ENCODE measurements at regions not wholly inside any gene's neighbourhood (a gene's known extent, or its start where the extent isn't known, plus 50 kb on each side); places are given as distances from the start of the nearest gene placed in this dataset.

GRCh38 chr13:91233291-91233690 lies 114.2 kb upstream of the MIR17HG start:
- ChIA-PET CTCF (interaction anchor here (1.5 kb wide), 1 partner anchor 15 kb away, joined by 3 read pairs; no protein-coding TSS in a partner anchor), POLR2A (no interaction called here)
- H3K4me3 Mint-ChIP-seq: no peak overlapping the region

GRCh38 chr13:91236182-91236581 lies 111.3 kb upstream of the MIR17HG start:
- no peak for ATAC-seq
- Mint-ChIP-seq H3K9me3 (no peaks in the 10 kb centered on the region), H3K27ac (no peak overlapping the region), H3K4me1 (peaks cover 4% of the 10 kb centered on the region; the same call in 1 of the 2 replicates), H3K4me3 (no peak overlapping the region), H3K36me3 (no peaks in the 10 kb centered on the region), H3K27me3 (ENCODE audit: low read depth) (no peaks in the 10 kb centered on the region)
- TF ChIP-seq ZNF232 (CRISPR knock-in tag; IDR thresholded peaks at IDR 0.05): no peak
- TF ChIP-seq ZNF263 (CRISPR knock-in tag; IDR thresholded peaks at IDR 0.05; ENCODE audit: low read depth): no peak
- TF ChIP-seq JAZF1 (CRISPR knock-in tag; IDR thresholded peaks at IDR 0.05): no peak
- TF ChIP-seq ZNF423 (CRISPR knock-in tag; IDR thresholded peaks at IDR 0.05): no peak
- no peak for TF ChIP-seq ELF4 (CRISPR knock-in tag; IDR thresholded peaks at IDR 0.05; ENCODE audit: low read depth)
- TF ChIP-seq SMAD4 (CRISPR knock-in tag; IDR thresholded peaks at IDR 0.05): no peak
- no peak for DNase-seq (ENCODE audit: low spot score)
- POLR2A ChIA-PET: no interaction called here
- CTCF ChIA-PET: no interaction called here

More at GRCh38 chr13:91233291-91233690, 114.2 kb upstream of the MIR17HG start:
- DNase-seq (ENCODE audit: low spot score) (no peak), ATAC-seq (no peak)
- Mint-ChIP-seq H3K36me3 (no peaks in the 10 kb centered on the region), H3K27me3 (ENCODE audit: low read depth) (no peaks in the 10 kb centered on the region), H3K9me3 (no peaks in the 10 kb centered on the region), H3K4me1 (peaks cover 4% of the 10 kb centered on the region; the same call in 1 of the 2 replicates), H3K27ac (no peak overlapping the region)
- TF ChIP-seq ZBTB43 (CRISPR knock-in tag; IDR thresholded peaks at IDR 0.05): no peak
- TF ChIP-seq ZBTB21 (CRISPR knock-in tag; IDR thresholded peaks at IDR 0.05; ENCODE audit: borderline replicate concordance): no peak
- TF ChIP-seq PRDM15 (CRISPR knock-in tag; IDR thresholded peaks at IDR 0.05): no peak

- ATAC-seq: no peak
- Mint-ChIP-seq H3K4me3 (no peak overlapping the region), H3K36me3 (0 out of 2 replicates have a peak, but pooled peaks cover 2% of the 10 kb centered on the region), H3K4me1 (peaks cover 4% of the 10 kb centered on the region; the same call in 1 of the 2 replicates), H3K9me3 (peaks cover 3% of the 10 kb centered on the region), H3K27me3 (ENCODE audit: low read depth) (no peaks in the 10 kb centered on the region), H3K27ac (no peak overlapping the region)
- CTCF ChIA-PET: no interaction called here
- no peak for DNase-seq (ENCODE audit: low spot score)
- TF ChIP-seq OVOL2 (CRISPR knock-in tag; IDR thresholded peaks at IDR 0.05; ENCODE audit: borderline replicate concordance) (no peak), SOX15 (CRISPR knock-in tag; IDR thresholded peaks at IDR 0.05) (no peak), RELA (CRISPR knock-in tag; IDR thresholded peaks at IDR 0.05; ENCODE audit: borderline replicate concordance) (no peak), ZNF512 (CRISPR knock-in tag; IDR thresholded peaks at IDR 0.05; ENCODE audit: borderline replicate concordance) (no peak), ERG (CRISPR knock-in tag; IDR thresholded peaks at IDR 0.05) (no peak)
- POLR2A ChIA-PET: no interaction called here
These were observed 110.6 kb upstream of the MIR17HG start for GRCh38 chr13:91236921-91237320.
